ENCODE measurements at regions not wholly inside any gene's neighbourhood (a gene's known extent, or its start where the extent isn't known, plus 50 kb on each side); places are given as distances from the start of the nearest gene placed in this dataset.

- TF ChIP-seq, protein P1, sequence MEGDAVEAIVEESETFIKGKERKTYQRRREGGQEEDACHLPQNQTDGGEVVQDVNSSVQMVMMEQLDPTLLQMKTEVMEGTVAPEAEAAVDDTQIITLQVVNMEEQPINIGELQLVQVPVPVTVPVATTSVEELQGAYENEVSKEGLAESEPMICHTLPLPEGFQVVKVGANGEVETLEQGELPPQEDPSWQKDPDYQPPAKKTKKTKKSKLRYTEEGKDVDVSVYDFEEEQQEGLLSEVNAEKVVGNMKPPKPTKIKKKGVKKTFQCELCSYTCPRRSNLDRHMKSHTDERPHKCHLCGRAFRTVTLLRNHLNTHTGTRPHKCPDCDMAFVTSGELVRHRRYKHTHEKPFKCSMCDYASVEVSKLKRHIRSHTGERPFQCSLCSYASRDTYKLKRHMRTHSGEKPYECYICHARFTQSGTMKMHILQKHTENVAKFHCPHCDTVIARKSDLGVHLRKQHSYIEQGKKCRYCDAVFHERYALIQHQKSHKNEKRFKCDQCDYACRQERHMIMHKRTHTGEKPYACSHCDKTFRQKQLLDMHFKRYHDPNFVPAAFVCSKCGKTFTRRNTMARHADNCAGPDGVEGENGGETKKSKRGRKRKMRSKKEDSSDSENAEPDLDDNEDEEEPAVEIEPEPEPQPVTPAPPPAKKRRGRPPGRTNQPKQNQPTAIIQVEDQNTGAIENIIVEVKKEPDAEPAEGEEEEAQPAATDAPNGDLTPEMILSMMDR (IDR thresholded peaks at IDR 0.05): no peak
- no peak for TF ChIP-seq TCF7L2 (IDR thresholded peaks at IDR 0.05; ENCODE audit: low read depth, low read length)
- TF ChIP-seq SIN3A (IDR thresholded peaks at IDR 0.05; ENCODE audit: borderline replicate concordance, insufficient read depth, low read depth, low read length): no peak
- TF ChIP-seq POLR2AphosphoS5 (IDR thresholded peaks at IDR 0.05; ENCODE audit: low read depth, low read length): no peak
Measured at GRCh38 chr4:117801756-117802155, 232.5 kb upstream of the NDST3 start.
